HG02884 (cell line): ENCODE measurements at regions not wholly inside any gene's neighbourhood (a gene's known extent, or its start where the extent isn't known, plus 50 kb on each side); places are given as distances from the start of the nearest gene placed in this dataset.
"Not testable (repeated sequence)": the region's sequence is repeated elsewhere in the genome, so short reads cannot be mapped to it uniquely, and the experiment has no call there.

Experiments
- ATAC-seq: cut with Tn5 transposase; IDR thresholded peaks from one replicate; pipeline ENCODE4 v1.9.1; 2021; ENCODE audit warnings: mild to moderate bottlenecking, moderate library complexity; ENCODE audit not compliant: unreplicated experiment

- ATAC-seq, result no peak
These were observed 1048.2 kb downstream of the SLC16A7 start for GRCh38 chr12:60644076-60644475.

GRCh38 chr12:60666895-60667294 is 1071.1 kb downstream of the SLC16A7 start:
- ATAC-seq, result no peak

GRCh38 chr12:60672949-60673348 is 1077.1 kb downstream of the SLC16A7 start:
- no peak for ATAC-seq

GRCh38 chr12:60684988-60685655 is 1089.3 kb downstream of the SLC16A7 start:
- ATAC-seq, result no peak

- ATAC-seq, result no peak
These were observed 1093.3 kb downstream of the SLC16A7 start for GRCh38 chr12:60689137-60689536.

- ATAC-seq, result no peak
These were observed 1097.3 kb downstream of the SLC16A7 start for GRCh38 chr12:60693019-60693626.

GRCh38 chr12:60704171-60704914 is 1108.5 kb downstream of the SLC16A7 start:
- no peak for ATAC-seq

- ATAC-seq, result no peak
These were observed 1114.4 kb downstream of the SLC16A7 start for GRCh38 chr12:60710246-60710645.

- no peak for ATAC-seq
These were observed 1118.5 kb downstream of the SLC16A7 start for GRCh38 chr12:60714141-60714900.

GRCh38 chr12:60724475-60724874 is 1128.6 kb downstream of the SLC16A7 start:
- ATAC-seq, result no peak

GRCh38 chr12:60724984-60725383 is 1129.2 kb downstream of the SLC16A7 start:
- no peak for ATAC-seq

GRCh38 chr12:60752589-60752988 is 1156.8 kb downstream of the SLC16A7 start:
- ATAC-seq, result no peak

- ATAC-seq, result no peak
These were observed 1162.4 kb downstream of the SLC16A7 start for GRCh38 chr12:60758224-60758623.

- no peak for ATAC-seq
These were observed 1165.1 kb downstream of the SLC16A7 start for GRCh38 chr12:60760965-60761364.

- not testable (repeated sequence) for ATAC-seq
These were observed 1205.3 kb downstream of the SLC16A7 start for GRCh38 chr12:60801166-60801565.

- no peak for ATAC-seq
These were observed 1207.3 kb downstream of the SLC16A7 start for GRCh38 chr12:60803147-60803546.

GRCh38 chr12:60805364-60805763 is 1209.5 kb downstream of the SLC16A7 start:
- no peak for ATAC-seq

GRCh38 chr12:60819794-60820193 is 1224.0 kb downstream of the SLC16A7 start:
- ATAC-seq, result no peak

GRCh38 chr12:60822580-60822979 is 1226.8 kb downstream of the SLC16A7 start:
- ATAC-seq, result no peak

GRCh38 chr12:60830381-60830780 is 1234.6 kb downstream of the SLC16A7 start:
- ATAC-seq, result no peak

- no peak for ATAC-seq
These were observed 1236.5 kb downstream of the SLC16A7 start for GRCh38 chr12:60832290-60832689.
